ENCODE measurements at regions not wholly inside any gene's neighbourhood (a gene's known extent, or its start where the extent isn't known, plus 50 kb on each side); places are given as distances from the start of the nearest gene placed in this dataset.

DNA sequence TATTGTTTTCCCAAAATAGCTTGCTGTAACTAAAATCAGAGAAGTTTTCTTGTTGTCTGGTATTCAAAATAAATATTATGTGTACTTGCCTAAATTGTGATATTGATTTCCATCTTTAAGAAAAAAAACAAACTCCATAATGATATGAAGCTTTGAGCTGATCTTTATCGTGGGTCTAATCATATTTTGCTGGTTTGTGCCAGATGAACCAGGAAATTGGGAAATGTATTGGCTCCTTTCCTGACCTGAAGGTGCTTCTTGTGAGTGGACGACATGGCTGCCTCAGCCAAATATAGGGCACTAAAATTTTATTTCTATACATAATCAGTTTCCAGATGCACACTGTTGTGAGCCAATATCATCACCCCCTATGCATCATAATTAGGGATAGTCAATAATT, 113.3 kb downstream of the DIPK2A start:
- no TSS peak for BruUV-seq (replicated peaks)
- Histone ChIP-seq H3K27me3 (replicated peaks; ENCODE audit: insufficient read depth, low read depth, low read length, poor library complexity) (no peaks in the 10 kb centered on the region), H3K36me3 (ENCODE audit: insufficient read depth, low read length, poor library complexity, severe bottlenecking) (no peaks in the 10 kb centered on the region), H3K9me3 (ENCODE audit: low read depth, low read length, poor library complexity, severe bottlenecking) (no peaks in the 10 kb centered on the region), H3K27ac (ENCODE audit: low read depth, low read length, poor library complexity, severe bottlenecking) (no peak overlapping the region), H3K4me1 (ENCODE audit: insufficient read depth, low read length, poor library complexity, severe bottlenecking) (peaks cover 7% of the 10 kb centered on the region), H3K4me3 (ENCODE audit: low read depth, low read length, poor library complexity, severe bottlenecking) (no peak overlapping the region)
- DNase-seq (ENCODE audit: low spot score), result no peak
- CTCF ChIA-PET, result no interaction called here
- no peak for TF ChIP-seq EZH2 (IDR thresholded peaks at IDR 0.05; ENCODE audit: borderline replicate concordance, low read depth, low read length, poor library complexity, severe bottlenecking)
- TF ChIP-seq, protein P1, sequence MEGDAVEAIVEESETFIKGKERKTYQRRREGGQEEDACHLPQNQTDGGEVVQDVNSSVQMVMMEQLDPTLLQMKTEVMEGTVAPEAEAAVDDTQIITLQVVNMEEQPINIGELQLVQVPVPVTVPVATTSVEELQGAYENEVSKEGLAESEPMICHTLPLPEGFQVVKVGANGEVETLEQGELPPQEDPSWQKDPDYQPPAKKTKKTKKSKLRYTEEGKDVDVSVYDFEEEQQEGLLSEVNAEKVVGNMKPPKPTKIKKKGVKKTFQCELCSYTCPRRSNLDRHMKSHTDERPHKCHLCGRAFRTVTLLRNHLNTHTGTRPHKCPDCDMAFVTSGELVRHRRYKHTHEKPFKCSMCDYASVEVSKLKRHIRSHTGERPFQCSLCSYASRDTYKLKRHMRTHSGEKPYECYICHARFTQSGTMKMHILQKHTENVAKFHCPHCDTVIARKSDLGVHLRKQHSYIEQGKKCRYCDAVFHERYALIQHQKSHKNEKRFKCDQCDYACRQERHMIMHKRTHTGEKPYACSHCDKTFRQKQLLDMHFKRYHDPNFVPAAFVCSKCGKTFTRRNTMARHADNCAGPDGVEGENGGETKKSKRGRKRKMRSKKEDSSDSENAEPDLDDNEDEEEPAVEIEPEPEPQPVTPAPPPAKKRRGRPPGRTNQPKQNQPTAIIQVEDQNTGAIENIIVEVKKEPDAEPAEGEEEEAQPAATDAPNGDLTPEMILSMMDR (conservative IDR thresholded peaks at IDR 0.05; ENCODE audit: low read depth, low read length), result no peak
- POLR2A ChIA-PET (ENCODE audit: low non-redundant PET), result no interaction called here
- intact Hi-C loops (cut with micrococcal nuclease; ENCODE audit: unreplicated experiment), result no loop called here

DNA sequence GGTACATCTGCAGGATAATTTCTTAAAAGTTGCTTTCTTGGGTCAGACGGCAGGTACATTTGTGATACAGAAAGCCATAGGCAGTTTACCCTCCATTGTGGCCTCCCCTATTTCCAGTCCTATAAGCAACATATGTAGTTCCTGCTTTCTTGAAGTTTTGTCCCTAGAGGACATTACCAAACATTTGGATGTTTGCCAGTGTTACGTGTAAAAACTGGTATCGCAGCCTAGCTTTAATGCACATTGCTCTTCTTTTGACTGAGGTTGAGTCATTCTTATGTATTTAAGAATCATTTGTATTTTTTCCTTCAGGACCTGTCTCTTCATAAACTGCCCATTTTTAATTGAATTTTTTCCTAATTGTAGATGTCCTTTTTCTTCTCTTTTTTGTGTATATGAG, 114.3 kb downstream of the DIPK2A start:
- TF ChIP-seq EZH2 (IDR thresholded peaks at IDR 0.05; ENCODE audit: borderline replicate concordance, low read depth, low read length, poor library complexity, severe bottlenecking), result no peak
- TF ChIP-seq, protein P1 (conservative IDR thresholded peaks at IDR 0.05; ENCODE audit: low read depth, low read length), result no peak
- no peaks in the 10 kb centered on the region for H3K27me3 ChIP-seq (replicated peaks; ENCODE audit: insufficient read depth, low read depth, low read length, poor library complexity)
- BruUV-seq (replicated peaks), result no TSS peak
- POLR2A ChIA-PET (ENCODE audit: low non-redundant PET), result interaction anchor here (0.7 kb wide), 1 partner anchor 9 kb away, joined by 3 read pairs; no protein-coding TSS in a partner anchor
- H3K36me3 ChIP-seq (ENCODE audit: insufficient read depth, low read length, poor library complexity, severe bottlenecking), result no peaks in the 10 kb centered on the region
- no peaks in the 10 kb centered on the region for H3K9me3 ChIP-seq (ENCODE audit: low read depth, low read length, poor library complexity, severe bottlenecking)
- no peak overlapping the region for H3K27ac ChIP-seq (ENCODE audit: low read depth, low read length, poor library complexity, severe bottlenecking)
- H3K4me1 ChIP-seq (ENCODE audit: insufficient read depth, low read length, poor library complexity, severe bottlenecking), result peaks cover 7% of the 10 kb centered on the region
- CTCF ChIA-PET, result no interaction called here
- intact Hi-C loops (cut with micrococcal nuclease; ENCODE audit: unreplicated experiment), result no loop called here
- H3K4me3 ChIP-seq (ENCODE audit: low read depth, low read length, poor library complexity, severe bottlenecking), result no peak overlapping the region
- peak; percentile 90 for DNase-seq (ENCODE audit: low spot score)

DNA sequence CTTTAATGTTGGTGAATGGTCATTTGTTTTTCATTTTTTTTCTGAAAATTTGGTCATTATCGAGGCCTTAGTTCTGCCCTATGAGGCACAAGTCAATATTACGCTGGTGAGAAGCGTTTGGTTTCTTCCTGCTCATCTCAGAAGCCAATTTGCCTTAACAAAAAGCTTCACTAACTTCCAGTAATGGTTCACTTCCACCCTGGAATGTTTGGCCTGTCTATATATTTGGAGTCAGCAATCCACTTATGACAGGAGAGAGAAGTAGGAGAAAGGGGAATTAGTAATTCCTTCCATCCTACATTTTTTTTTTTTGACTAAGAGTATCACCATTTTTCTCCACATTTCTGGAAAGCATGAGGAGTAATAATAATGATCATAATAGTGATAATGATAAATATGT, 124.4 kb downstream of the DIPK2A start:
- H3K4me1 ChIP-seq (ENCODE audit: insufficient read depth, low read length, poor library complexity, severe bottlenecking), result no peaks in the 10 kb centered on the region

More for the DNA sequence above, 124.4 kb downstream of the DIPK2A start:
- ChIA-PET CTCF (no interaction called here), POLR2A (ENCODE audit: low non-redundant PET) (no interaction called here)
- no peak overlapping the region for H3K4me3 ChIP-seq (ENCODE audit: low read depth, low read length, poor library complexity, severe bottlenecking)
- no peak for DNase-seq (ENCODE audit: low spot score)
- BruUV-seq (replicated peaks), result no TSS peak
- no peaks in the 10 kb centered on the region for H3K9me3 ChIP-seq (ENCODE audit: low read depth, low read length, poor library complexity, severe bottlenecking)
- TF ChIP-seq EZH2 (IDR thresholded peaks at IDR 0.05; ENCODE audit: borderline replicate concordance, low read depth, low read length, poor library complexity, severe bottlenecking), result no peak
- TF ChIP-seq, protein P1 (conservative IDR thresholded peaks at IDR 0.05; ENCODE audit: low read depth, low read length), result no peak
- no peak overlapping the region for H3K27ac ChIP-seq (ENCODE audit: low read depth, low read length, poor library complexity, severe bottlenecking)
- H3K27me3 ChIP-seq (replicated peaks; ENCODE audit: insufficient read depth, low read depth, low read length, poor library complexity), result no peaks in the 10 kb centered on the region
- H3K36me3 ChIP-seq (ENCODE audit: insufficient read depth, low read length, poor library complexity, severe bottlenecking), result no peaks in the 10 kb centered on the region
- intact Hi-C loops (cut with micrococcal nuclease; ENCODE audit: unreplicated experiment), result no loop called here

All from A673 (cell line).